AG04450 (cell line): ENCODE measurements at regions not wholly inside any gene's neighbourhood (a gene's known extent, or its start where the extent isn't known, plus 50 kb on each side); places are given as distances from the start of the nearest gene placed in this dataset.

Source experiments
- CTCF ChIA-PET: fragments of 300-600, 350-600 bp; formaldehyde crosslinking; extraction: SDS; loops from one replicate; lab custom pipeline; 2022; ENCODE audit warnings: antibody characterized with exemption, inconsistent platforms; lab: Charles Lee
- POLR2A ChIA-PET: fragments of 350-600 bp; formaldehyde crosslinking; extraction: SDS; loops from one replicate; lab custom pipeline; 2021; ENCODE audit warnings: antibody characterized with exemption, inconsistent platforms; lab: Yijun Ruan, JAX
- DNase-seq: peaks from one replicate; pipeline ENCODE4 v3.0.0-alpha.2; 2011; ENCODE audit warnings: low read depth, low spot score
- H3K27ac ChIP-seq: one replicate; pipeline ENCODE4 v1.5.1; 2012; ENCODE audit warnings: low read depth, low read length, control low read depth
- H3K27me3 ChIP-seq: one replicate; pipeline ENCODE4 v1.6.0; 2012; ENCODE audit warnings: low read length; ENCODE audit not compliant: control insufficient read depth, insufficient read depth
- H3K4me3 ChIP-seq: 2 replicates; pipeline ENCODE4 v1.5.1; 2011; ENCODE audit warnings: mild to moderate bottlenecking, low read depth, low read length, control low read depth
- H3K9me3 ChIP-seq: 2 replicates; pipeline ENCODE4 v1.5.1; 2012; ENCODE audit warnings: low read length; ENCODE audit not compliant: control insufficient read depth, insufficient read depth
- CTCF ChIP-seq: IDR thresholded peaks from 2 replicates; pipeline ENCODE4 v1.5.1; 2011; ENCODE audit warnings: low read depth, low read length, control low read depth, inconsistent platforms

GRCh38 chrX:149992918-149993317, 54.6 kb upstream of the EOLA2 start:
- Histone ChIP-seq H3K27ac (no peak overlapping the region), H3K4me3 (no peak overlapping the region), H3K9me3 (no peaks in the 10 kb centered on the region), H3K27me3 (no peaks in the 10 kb centered on the region)
- no peak for DNase-seq
- CTCF ChIA-PET = no interaction called here
- no peak for TF ChIP-seq CTCF
- POLR2A ChIA-PET = no interaction called here

- ChIA-PET POLR2A (no interaction called here), CTCF (no interaction called here)
- TF ChIP-seq CTCF = no peak
- no peaks in the 10 kb centered on the region for H3K9me3 ChIP-seq
- DNase-seq = no peak
- no peak overlapping the region for H3K27ac ChIP-seq
- no peak overlapping the region for H3K4me3 ChIP-seq
- H3K27me3 ChIP-seq = no peaks in the 10 kb centered on the region
These were observed 55.7 kb upstream of the EOLA2 start for GRCh38 chrX:149993989-149994388.

- Histone ChIP-seq H3K27me3 (no peaks in the 10 kb centered on the region), H3K4me3 (no peak overlapping the region), H3K27ac (no peak overlapping the region), H3K9me3 (no peaks in the 10 kb centered on the region)
- POLR2A ChIA-PET = no interaction called here
- DNase-seq = no peak
- TF ChIP-seq CTCF = no peak
- CTCF ChIA-PET = no interaction called here
These were observed 58.2 kb upstream of the EOLA2 start for GRCh38 chrX:149996515-149996914.

DNA sequence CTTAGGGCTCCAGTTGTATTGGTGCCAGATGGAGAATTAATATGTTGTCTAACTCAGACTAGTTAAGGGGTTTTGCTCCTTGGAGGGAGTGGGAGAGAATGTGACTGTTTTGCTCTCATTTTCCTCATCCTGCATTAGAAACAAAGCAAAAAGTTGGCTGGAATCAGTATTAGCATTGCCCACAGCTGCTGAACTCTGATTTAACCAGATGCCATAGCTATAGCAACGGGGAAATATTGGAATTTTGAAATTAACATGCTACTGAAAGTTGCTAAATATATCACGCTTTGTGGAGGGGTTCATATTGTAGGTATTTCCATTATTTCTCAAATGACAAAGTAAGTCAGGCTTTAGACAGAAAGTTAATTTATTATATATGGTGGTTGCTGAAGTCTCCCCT, 66.7 kb upstream of the EOLA2 start:
- POLR2A ChIA-PET = no interaction called here
- no peak for TF ChIP-seq CTCF
- H3K4me3 ChIP-seq = no peak overlapping the region

DNA sequence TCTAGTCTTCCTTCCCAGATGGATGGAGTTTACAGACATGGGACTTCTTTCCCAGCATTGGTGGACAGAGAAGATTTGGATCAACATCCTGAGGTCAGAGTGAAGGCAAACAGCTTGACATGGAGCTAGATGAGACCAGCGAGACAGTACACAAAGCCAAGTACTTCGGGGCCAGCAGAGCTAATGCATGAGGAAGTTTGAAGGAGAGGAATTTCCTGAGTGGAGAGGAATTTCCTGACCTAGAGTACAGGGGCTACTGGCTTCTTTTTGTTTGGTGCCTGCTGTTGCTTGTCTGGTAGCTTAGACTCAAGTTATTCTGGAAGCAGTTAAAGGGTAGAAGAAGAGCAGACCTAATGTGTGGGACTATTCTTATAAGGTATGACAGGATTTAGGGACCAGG, 69.1 kb upstream of the EOLA2 start:
- Histone ChIP-seq H3K27me3 (no peaks in the 10 kb centered on the region), H3K9me3 (no peaks in the 10 kb centered on the region), H3K27ac (no peak overlapping the region), H3K4me3 (no peak overlapping the region)
- TF ChIP-seq CTCF = no peak
- POLR2A ChIA-PET = no interaction called here
- no peak for DNase-seq
- CTCF ChIA-PET = no interaction called here

More for the DNA sequence above, 66.7 kb upstream of the EOLA2 start:
- no peaks in the 10 kb centered on the region for H3K27me3 ChIP-seq
- CTCF ChIA-PET = no interaction called here
- DNase-seq = no peak
- no peak overlapping the region for H3K27ac ChIP-seq
- no peaks in the 10 kb centered on the region for H3K9me3 ChIP-seq
